Tibial nerve (tissue), 4 donors: ENCODE measurements at regions not wholly inside any gene's neighbourhood (a gene's known extent, or its start where the extent isn't known, plus 50 kb on each side); places are given as distances from the start of the nearest gene placed in this dataset.

ENCODE experiments used
- EP300 ChIP-seq, 2 donors: sonication (generic); formaldehyde crosslinking; IDR thresholded peaks; one replicate each; pipeline ENCODE4 v1.6.1; 2017; ENCODE audit warnings: antibody characterized with exemption in 2 of 2, mild to moderate bottlenecking in 1 of 2
- POLR2A ChIP-seq, 2 donors: fragments of 450-650 bp; IDR thresholded peaks; one replicate each; pipeline ENCODE4 v1.6.1; 2017; ENCODE audit warnings: antibody characterized with exemption in 2 of 2, mild to moderate bottlenecking in 2 of 2, moderate library complexity in 2 of 2
- TF ChIP-seq, protein P1 (sequence below), 5 experiments: fragments of 200-600 bp in 3 of 5; fragments of 450-650 bp in 2 of 5; sonication (generic) in 3 of 5; IDR thresholded peaks; one replicate each; pipeline ENCODE4 v1.5.1; 2016 to 2019; ENCODE audit warnings: antibody characterized with exemption in 5 of 5, mild to moderate bottlenecking in 3 of 5, moderate library complexity in 2 of 5

DNA sequence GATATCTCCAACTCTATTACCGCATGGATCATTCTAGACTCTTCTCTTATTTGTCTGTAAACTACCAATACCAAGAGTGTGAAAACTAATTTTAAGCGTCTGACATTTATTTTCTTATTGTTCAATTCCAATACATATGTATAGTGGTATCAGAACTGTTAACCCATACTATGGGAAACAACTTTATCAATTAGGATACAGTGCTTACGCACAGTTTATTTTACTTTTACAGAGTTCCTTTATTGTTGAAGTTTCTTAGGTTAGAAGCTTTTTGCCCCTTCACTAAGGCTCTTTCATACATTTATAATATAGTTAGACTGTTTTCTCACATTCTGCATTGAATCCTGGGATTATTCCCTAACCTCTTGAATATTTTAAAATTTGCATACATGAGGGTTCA is 198.8 kb upstream of the RGPD4 start:
- TF ChIP-seq POLR2A (IDR thresholded peaks at IDR 0.05) (no peak), EP300 (IDR thresholded peaks at IDR 0.05) (no peak)
- TF ChIP-seq, protein P1, sequence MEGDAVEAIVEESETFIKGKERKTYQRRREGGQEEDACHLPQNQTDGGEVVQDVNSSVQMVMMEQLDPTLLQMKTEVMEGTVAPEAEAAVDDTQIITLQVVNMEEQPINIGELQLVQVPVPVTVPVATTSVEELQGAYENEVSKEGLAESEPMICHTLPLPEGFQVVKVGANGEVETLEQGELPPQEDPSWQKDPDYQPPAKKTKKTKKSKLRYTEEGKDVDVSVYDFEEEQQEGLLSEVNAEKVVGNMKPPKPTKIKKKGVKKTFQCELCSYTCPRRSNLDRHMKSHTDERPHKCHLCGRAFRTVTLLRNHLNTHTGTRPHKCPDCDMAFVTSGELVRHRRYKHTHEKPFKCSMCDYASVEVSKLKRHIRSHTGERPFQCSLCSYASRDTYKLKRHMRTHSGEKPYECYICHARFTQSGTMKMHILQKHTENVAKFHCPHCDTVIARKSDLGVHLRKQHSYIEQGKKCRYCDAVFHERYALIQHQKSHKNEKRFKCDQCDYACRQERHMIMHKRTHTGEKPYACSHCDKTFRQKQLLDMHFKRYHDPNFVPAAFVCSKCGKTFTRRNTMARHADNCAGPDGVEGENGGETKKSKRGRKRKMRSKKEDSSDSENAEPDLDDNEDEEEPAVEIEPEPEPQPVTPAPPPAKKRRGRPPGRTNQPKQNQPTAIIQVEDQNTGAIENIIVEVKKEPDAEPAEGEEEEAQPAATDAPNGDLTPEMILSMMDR (IDR thresholded peaks at IDR 0.05): no peak
